Endodermal cell (in vitro differentiated cells): ENCODE measurements at regions not wholly inside any gene's neighbourhood (a gene's known extent, or its start where the extent isn't known, plus 50 kb on each side); places are given as distances from the start of the nearest gene placed in this dataset.

Experiments used
- DNase-seq: peaks from one replicate; pipeline ENCODE4 v3.0.0-alpha.2; 2017
- H3K27ac ChIP-seq: 2 replicates; pipeline ENCODE4 v1.5.1; 2013; ENCODE audit warnings: mild to moderate bottlenecking, low read depth, low read length, moderate library complexity
- H3K27me3 ChIP-seq: 2 replicates; pipeline ENCODE4 v1.6.1; 2013; ENCODE audit warnings: mild to moderate bottlenecking, low read length, moderate library complexity; ENCODE audit not compliant: insufficient read depth, control insufficient read depth, poor library complexity, severe bottlenecking
- H3K36me3 ChIP-seq: 2 replicates; pipeline ENCODE4 v1.7.0; 2013; ENCODE audit warnings: mild to moderate bottlenecking, low read length, moderate library complexity; ENCODE audit not compliant: control insufficient read depth, insufficient read depth
- H3K4me1 ChIP-seq: one replicate; pipeline ENCODE4 v1.7.0; 2013; ENCODE audit warnings: low read length; ENCODE audit not compliant: control insufficient read depth, insufficient read depth
- H3K4me3 ChIP-seq: 2 replicates; pipeline ENCODE4 v1.5.1; 2013; ENCODE audit warnings: mild to moderate bottlenecking, low read length, moderate library complexity
- H3K9ac ChIP-seq: 2 replicates; pipeline ENCODE4 v1.6.1; 2013; ENCODE audit warnings: mild to moderate bottlenecking, low read length, moderate library complexity; ENCODE audit not compliant: poor library complexity, severe bottlenecking; ENCODE audit errors: extremely low read depth
- H3K9me3 ChIP-seq: 2 replicates; pipeline ENCODE4 v1.6.1; 2013; ENCODE audit warnings: mild to moderate bottlenecking, low read length, moderate library complexity; ENCODE audit not compliant: control insufficient read depth
- H3K27ac Mint-ChIP-seq: 2 replicates; pipeline ENCODE4 v1.8.0; 2020; ENCODE audit warnings: mixed read lengths
- H3K27me3 Mint-ChIP-seq: 2 replicates; pipeline ENCODE4 v1.8.0; 2021; ENCODE audit warnings: mild to moderate bottlenecking, mixed read lengths; ENCODE audit not compliant: insufficient read depth
- H3K36me3 Mint-ChIP-seq: 2 replicates; pipeline ENCODE4 v1.8.0; 2020; ENCODE audit warnings: low read depth, mixed read lengths
- H3K4me1 Mint-ChIP-seq: 2 replicates; pipeline ENCODE4 v1.8.0; 2020; ENCODE audit warnings: mixed read lengths
- H3K4me3 Mint-ChIP-seq: 2 replicates; pipeline ENCODE4 v1.8.0; 2020; ENCODE audit warnings: mild to moderate bottlenecking, moderate library complexity, mixed read lengths
- H3K9me3 Mint-ChIP-seq: 2 replicates; pipeline ENCODE4 v1.8.0; 2020; ENCODE audit warnings: mild to moderate bottlenecking, mixed read lengths
- WGBS, 2 experiments: methylation state at CpG; one replicate each; pipeline versions ENCODE4 v1.1.5 to v1.1.7; 2013; ENCODE audit warnings: missing lambda C conversion rate in 2 of 2, mixed read lengths in 1 of 2; ENCODE audit not compliant: insufficient coverage in 1 of 2, insufficient read length in 1 of 2; 5-methylcytosine and 5-hydroxymethylcytosine counted together
- TF ChIP-seq, protein P1 (sequence below): fragments of 200-600 bp; sonication (generic); conservative IDR thresholded peaks from 2 replicates; pipeline ENCODE4 v1.5.0; 2021; ENCODE audit warnings: antibody characterized with exemption, mild to moderate bottlenecking

DNA sequence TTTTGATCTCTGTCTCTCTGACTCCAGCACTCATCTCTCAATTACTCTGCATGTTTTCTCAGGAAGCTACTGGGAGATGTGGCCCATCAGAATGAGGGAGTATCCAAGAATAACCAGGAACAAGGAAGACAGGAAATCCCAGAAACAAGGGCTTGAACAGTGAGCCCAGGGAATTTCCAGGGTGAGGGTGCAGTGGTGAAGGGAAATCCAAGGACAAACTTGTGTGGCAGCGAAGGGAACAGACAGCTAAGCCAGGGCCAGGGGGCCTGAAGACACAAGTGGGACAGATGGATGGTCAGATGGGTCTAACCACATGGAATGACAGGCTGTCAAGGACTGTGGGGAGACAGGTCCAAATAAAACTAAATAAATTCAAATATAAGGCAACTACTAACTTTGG, 121.8 kb upstream of the ERRFI1 start:
- Histone ChIP-seq H3K4me3 (no peak overlapping the region), H3K27ac (no peak overlapping the region), H3K27me3 (no peaks in the 10 kb centered on the region), H3K36me3 (no peaks in the 10 kb centered on the region), H3K9me3 (peaks cover 3% of the 10 kb centered on the region), H3K4me1 (no peaks in the 10 kb centered on the region), H3K9ac (no peak overlapping the region)
- peak overlapping the region; percentile 13 for H3K27ac Mint-ChIP-seq
- H3K27me3 Mint-ChIP-seq = no peaks in the 10 kb centered on the region
- H3K4me3 Mint-ChIP-seq = no peak overlapping the region
- 100% methylated on average over 1 of the region's 1 CpG for WGBS, 2 experiments
- DNase-seq = no peak
- TF ChIP-seq, protein P1, sequence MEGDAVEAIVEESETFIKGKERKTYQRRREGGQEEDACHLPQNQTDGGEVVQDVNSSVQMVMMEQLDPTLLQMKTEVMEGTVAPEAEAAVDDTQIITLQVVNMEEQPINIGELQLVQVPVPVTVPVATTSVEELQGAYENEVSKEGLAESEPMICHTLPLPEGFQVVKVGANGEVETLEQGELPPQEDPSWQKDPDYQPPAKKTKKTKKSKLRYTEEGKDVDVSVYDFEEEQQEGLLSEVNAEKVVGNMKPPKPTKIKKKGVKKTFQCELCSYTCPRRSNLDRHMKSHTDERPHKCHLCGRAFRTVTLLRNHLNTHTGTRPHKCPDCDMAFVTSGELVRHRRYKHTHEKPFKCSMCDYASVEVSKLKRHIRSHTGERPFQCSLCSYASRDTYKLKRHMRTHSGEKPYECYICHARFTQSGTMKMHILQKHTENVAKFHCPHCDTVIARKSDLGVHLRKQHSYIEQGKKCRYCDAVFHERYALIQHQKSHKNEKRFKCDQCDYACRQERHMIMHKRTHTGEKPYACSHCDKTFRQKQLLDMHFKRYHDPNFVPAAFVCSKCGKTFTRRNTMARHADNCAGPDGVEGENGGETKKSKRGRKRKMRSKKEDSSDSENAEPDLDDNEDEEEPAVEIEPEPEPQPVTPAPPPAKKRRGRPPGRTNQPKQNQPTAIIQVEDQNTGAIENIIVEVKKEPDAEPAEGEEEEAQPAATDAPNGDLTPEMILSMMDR = no peak
- peaks cover 28% of the 10 kb centered on the region for H3K4me1 Mint-ChIP-seq
- peaks cover 2% of the 10 kb centered on the region for H3K36me3 Mint-ChIP-seq
- peaks cover 8% of the 10 kb centered on the region for H3K9me3 Mint-ChIP-seq

GRCh38 chr1:8146257-8146855, 120.2 kb upstream of the ERRFI1 start:
- Histone ChIP-seq H3K36me3 (no peaks in the 10 kb centered on the region), H3K9ac (no peak overlapping the region), H3K27me3 (no peaks in the 10 kb centered on the region), H3K27ac (no peak overlapping the region), H3K4me1 (no peaks in the 10 kb centered on the region), H3K4me3 (no peak overlapping the region), H3K9me3 (no peaks in the 10 kb centered on the region)
- Mint-ChIP-seq H3K36me3 (peaks cover 2% of the 10 kb centered on the region), H3K9me3 (peaks cover 5% of the 10 kb centered on the region), H3K27me3 (no peaks in the 10 kb centered on the region), H3K4me3 (no peak overlapping the region), H3K27ac (no peak overlapping the region), H3K4me1 (peaks cover 28% of the 10 kb centered on the region)
- WGBS, 2 experiments = 92 to 93% methylated on average over 7 to 11 of the region's 11 CpGs
- TF ChIP-seq, protein P1 = no peak
- DNase-seq = no peak

- Histone ChIP-seq H3K4me1 (no peaks in the 10 kb centered on the region), H3K36me3 (no peaks in the 10 kb centered on the region), H3K4me3 (no peak overlapping the region), H3K9me3 (no peaks in the 10 kb centered on the region), H3K9ac (no peak overlapping the region), H3K27me3 (no peaks in the 10 kb centered on the region), H3K27ac (no peak overlapping the region)
- peaks cover 28% of the 10 kb centered on the region for H3K4me1 Mint-ChIP-seq
- H3K4me3 Mint-ChIP-seq = no peak overlapping the region
- no peaks in the 10 kb centered on the region for H3K27me3 Mint-ChIP-seq
- 83 to 88% methylated on average over 4 to 8 of the region's 8 CpGs for WGBS, 2 experiments
- TF ChIP-seq, protein P1 = no peak
- no peak overlapping the region for H3K27ac Mint-ChIP-seq
- H3K36me3 Mint-ChIP-seq = peaks cover 1% of the 10 kb centered on the region
- peaks cover 1% of the 10 kb centered on the region for H3K9me3 Mint-ChIP-seq
- DNase-seq = no peak
Measured at GRCh38 chr1:8145545-8146202, 119.6 kb upstream of the ERRFI1 start.
